SH-SY5Y (cell line): ENCODE measurements at regions not wholly inside any gene's neighbourhood (a gene's known extent, or its start where the extent isn't known, plus 50 kb on each side); places are given as distances from the start of the nearest gene placed in this dataset.

ENCODE experiments used
- GATA2 ChIP-seq: IDR thresholded peaks from 2 replicates; pipeline ENCODE4 v1.6.1; 2011; ENCODE audit warnings: mild to moderate bottlenecking, low read depth, low read length
- GATA3 ChIP-seq: IDR thresholded peaks from 2 replicates; pipeline ENCODE4 v1.6.1; 2011; ENCODE audit warnings: low read depth, mild to moderate bottlenecking, low read length, moderate library complexity

DNA sequence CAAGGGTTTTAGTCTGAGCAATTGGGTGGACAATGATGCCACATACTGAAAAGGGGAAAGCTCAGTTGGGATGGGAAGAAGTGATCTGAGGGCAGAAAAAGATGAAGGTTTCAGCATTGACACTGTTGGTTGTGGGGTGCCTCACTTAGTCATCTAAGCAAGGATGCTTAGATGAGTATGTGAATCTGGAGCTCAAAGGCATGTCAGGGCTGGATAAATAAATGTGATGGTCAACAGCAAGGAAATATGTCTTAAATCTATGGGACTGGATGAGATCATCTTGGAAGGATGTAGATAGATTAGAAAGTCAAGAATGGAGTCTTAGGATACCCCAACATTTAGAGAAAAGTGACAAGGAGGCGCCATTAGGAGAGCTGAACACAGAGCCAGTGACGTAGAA lies 114.6 kb downstream of the ZBTB18 start:
- TF ChIP-seq GATA2 (no peak), GATA3 (no peak)
